ENCODE measurements at regions not wholly inside any gene's neighbourhood (a gene's known extent, or its start where the extent isn't known, plus 50 kb on each side); places are given as distances from the start of the nearest gene placed in this dataset.

GRCh38 chr2:219987830-219988229, 360.4 kb downstream of the SLC4A3 start:
- ChIA-PET CTCF (interaction anchor here (2.1 kb wide), 1 partner anchor 12 kb away, joined by 5 read pairs; no protein-coding TSS in a partner anchor), POLR2A (no interaction called here)
- no peak for DNase-seq (ENCODE audit: extremely low spot score)
- no peak for TF ChIP-seq CTCF (IDR thresholded peaks at IDR 0.05; ENCODE audit: control extremely low read depth, extremely low read depth, low read depth, missing control alignments)

GRCh38 chr2:219989744-219990143, 362.3 kb downstream of the SLC4A3 start:
- POLR2A ChIA-PET = no interaction called here
- CTCF ChIA-PET = interaction anchor here (2.1 kb wide), 1 partner anchor 10 kb away, joined by 5 read pairs; no protein-coding TSS in a partner anchor
- no peak for TF ChIP-seq CTCF (IDR thresholded peaks at IDR 0.05; ENCODE audit: control extremely low read depth, extremely low read depth, low read depth, missing control alignments)
- DNase-seq (ENCODE audit: extremely low spot score) = no peak

- CTCF ChIA-PET = no interaction called here
- DNase-seq (ENCODE audit: extremely low spot score) = no peak
- TF ChIP-seq CTCF (IDR thresholded peaks at IDR 0.05; ENCODE audit: control extremely low read depth, extremely low read depth, low read depth, missing control alignments) = no peak
- POLR2A ChIA-PET = no interaction called here
Observed at GRCh38 chr2:219991116-219991515, 363.7 kb downstream of the SLC4A3 start.

GRCh38 chr2:219995399-219995798, 368.0 kb downstream of the SLC4A3 start:
- ChIA-PET CTCF (no interaction called here), POLR2A (no interaction called here)
- no peak for DNase-seq (ENCODE audit: extremely low spot score)
- no peak for TF ChIP-seq CTCF (IDR thresholded peaks at IDR 0.05; ENCODE audit: control extremely low read depth, extremely low read depth, low read depth, missing control alignments)

- ChIA-PET CTCF (no interaction called here), POLR2A (no interaction called here)
- no peak for DNase-seq (ENCODE audit: extremely low spot score)
- TF ChIP-seq CTCF (IDR thresholded peaks at IDR 0.05; ENCODE audit: control extremely low read depth, extremely low read depth, low read depth, missing control alignments) = no peak
Observed at GRCh38 chr2:219995991-219996765, 368.7 kb downstream of the SLC4A3 start.

- peak; percentile 22 for TF ChIP-seq CTCF (IDR thresholded peaks at IDR 0.05; ENCODE audit: control extremely low read depth, extremely low read depth, low read depth, missing control alignments)
- DNase-seq (ENCODE audit: extremely low spot score) = no peak
- ChIA-PET CTCF (interaction anchor here (1.0 to 1.3 kb wide), 4 partner anchors 9 to 1576 kb away, joined by 3 to 5 read pairs (median 4); no protein-coding TSS in a partner anchor), POLR2A (no interaction called here)
Observed at GRCh38 chr2:219997341-219997851, 370.0 kb downstream of the SLC4A3 start.

All from GM10248 (cell line).